BJ (cell line): ENCODE measurements at regions not wholly inside any gene's neighbourhood (a gene's known extent, or its start where the extent isn't known, plus 50 kb on each side); places are given as distances from the start of the nearest gene placed in this dataset.

Experiments used
- CTCF ChIA-PET: fragments of 350-600 bp; formaldehyde crosslinking; extraction: SDS; loops from one replicate; lab custom pipeline; 2021; ENCODE audit warnings: antibody characterized with exemption, inconsistent platforms; lab: Yijun Ruan, JAX
- POLR2A ChIA-PET: fragments of 300-600 bp; sonication (Branson Sonifier 250); formaldehyde crosslinking; extraction: SDS; loops from one replicate; lab custom pipeline; 2021; ENCODE audit warnings: antibody characterized with exemption; lab: Charles Lee
- DNase-seq: peaks from one replicate; pipeline ENCODE4 v3.0.0-alpha.2; 2011; ENCODE audit warnings: low read depth
- H3K27me3 ChIP-seq: 2 replicates; pipeline ENCODE4 v1.6.0; 2011; ENCODE audit warnings: low read length; ENCODE audit not compliant: control insufficient read depth, insufficient read depth
- H3K36me3 ChIP-seq: 2 replicates; pipeline ENCODE4 v1.5.1; 2011; ENCODE audit warnings: low read length; ENCODE audit not compliant: control insufficient read depth, insufficient read depth
- H3K4me3 ChIP-seq: 2 replicates; pipeline ENCODE4 v1.5.1; 2011; ENCODE audit warnings: low read depth, mild to moderate bottlenecking, control low read depth, low read length
- CTCF ChIP-seq: IDR thresholded peaks from 2 replicates; pipeline ENCODE4 v1.5.1; 2011; ENCODE audit warnings: low read depth, mild to moderate bottlenecking, control low read depth, inconsistent platforms, low read length, moderate library complexity; ENCODE audit not compliant: insufficient read depth

GRCh38 chr3:81277853-81278252 lies 483.6 kb downstream of the GBE1 start:
- CTCF ChIA-PET: no interaction called here
- no peak for DNase-seq
- no peaks in the 10 kb centered on the region for H3K36me3 ChIP-seq
- no peak for TF ChIP-seq CTCF
- H3K27me3 ChIP-seq: no peaks in the 10 kb centered on the region
- no peak overlapping the region for H3K4me3 ChIP-seq
- POLR2A ChIA-PET: no interaction called here

GRCh38 chr3:81274671-81275070 lies 486.8 kb downstream of the GBE1 start:
- ChIA-PET POLR2A (no interaction called here), CTCF (no interaction called here)
- TF ChIP-seq CTCF: no peak
- no peaks in the 10 kb centered on the region for H3K27me3 ChIP-seq
- no peak for DNase-seq
- H3K36me3 ChIP-seq: no peaks in the 10 kb centered on the region
- H3K4me3 ChIP-seq: no peak overlapping the region

GRCh38 chr3:81270603-81271379 lies 490.7 kb downstream of the GBE1 start:
- no peaks in the 10 kb centered on the region for H3K36me3 ChIP-seq
- TF ChIP-seq CTCF: no peak
- ChIA-PET POLR2A (no interaction called here), CTCF (interaction anchor here (0.6 kb wide), 1 partner anchor 910 kb away, joined by 3 read pairs; no protein-coding TSS in a partner anchor)
- no peak for DNase-seq
- no peaks in the 10 kb centered on the region for H3K27me3 ChIP-seq
- H3K4me3 ChIP-seq: no peak overlapping the region

GRCh38 chr3:81268526-81268925 lies 492.9 kb downstream of the GBE1 start:
- ChIA-PET CTCF (no interaction called here), POLR2A (no interaction called here)
- H3K27me3 ChIP-seq: no peaks in the 10 kb centered on the region
- H3K36me3 ChIP-seq: no peaks in the 10 kb centered on the region
- no peak overlapping the region for H3K4me3 ChIP-seq
- DNase-seq: no peak
- TF ChIP-seq CTCF: no peak

GRCh38 chr3:81261996-81262395 lies 499.4 kb downstream of the GBE1 start:
- no peak for DNase-seq
- H3K4me3 ChIP-seq: no peak overlapping the region
- H3K36me3 ChIP-seq: no peaks in the 10 kb centered on the region
- CTCF ChIA-PET: no interaction called here
- POLR2A ChIA-PET: no interaction called here
- no peak for TF ChIP-seq CTCF
- no peaks in the 10 kb centered on the region for H3K27me3 ChIP-seq
